ENCODE measurements at regions not wholly inside any gene's neighbourhood (a gene's known extent, or its start where the extent isn't known, plus 50 kb on each side); places are given as distances from the start of the nearest gene placed in this dataset.

DNA sequence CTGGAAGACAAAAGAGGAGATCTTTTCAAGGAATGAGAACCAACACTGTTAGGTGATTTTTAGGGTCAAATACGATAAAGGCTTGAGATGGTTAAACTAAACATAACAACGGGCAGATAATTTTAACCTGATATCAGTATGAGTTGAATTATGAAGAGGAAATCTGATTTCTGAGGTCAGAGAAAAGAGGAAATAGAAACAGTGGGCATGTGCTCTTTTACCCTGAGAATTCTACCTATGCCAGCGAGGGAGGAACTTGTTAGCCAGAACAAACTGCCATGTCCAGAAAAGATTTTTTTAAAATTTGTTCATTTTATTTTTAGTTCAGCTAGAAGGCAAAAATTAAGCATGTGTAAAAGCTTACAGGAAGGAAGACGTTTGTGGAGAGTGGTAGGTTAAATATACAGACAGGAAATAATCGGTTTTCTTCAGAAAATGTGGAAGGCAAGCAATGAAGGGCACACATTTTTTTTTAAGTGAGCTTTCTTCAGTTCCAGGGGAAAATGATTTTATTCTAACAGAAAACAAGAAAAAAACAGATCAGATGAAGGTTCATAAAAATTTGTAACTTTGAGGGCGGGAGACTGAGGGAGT lies 1745.3 kb downstream of the MRPL39 start:
- TF ChIP-seq CTCF (IDR thresholded peaks at IDR 0.05; ENCODE audit: insufficient read depth, low read depth, low read length) (no peak), EZH2 (IDR thresholded peaks at IDR 0.05; ENCODE audit: insufficient read depth, low read length) (no peak)

All from astrocyte (in vitro differentiated cells and primary cell).